Eye (tissue), 1 donor: ENCODE measurements at regions not wholly inside any gene's neighbourhood (a gene's known extent, or its start where the extent isn't known, plus 50 kb on each side); places are given as distances from the start of the nearest gene placed in this dataset.
A peak's percentile ranks its signal among the peaks of the same experiment; 100 is the strongest.
"Not testable (repeated sequence)": the region's sequence is repeated elsewhere in the genome, so short reads cannot be mapped to it uniquely, and the experiment has no call there.

Experiments
- DNase-seq: peaks from one replicate; pipeline ENCODE4 v3.0.0-alpha.2; 2015

DNA sequence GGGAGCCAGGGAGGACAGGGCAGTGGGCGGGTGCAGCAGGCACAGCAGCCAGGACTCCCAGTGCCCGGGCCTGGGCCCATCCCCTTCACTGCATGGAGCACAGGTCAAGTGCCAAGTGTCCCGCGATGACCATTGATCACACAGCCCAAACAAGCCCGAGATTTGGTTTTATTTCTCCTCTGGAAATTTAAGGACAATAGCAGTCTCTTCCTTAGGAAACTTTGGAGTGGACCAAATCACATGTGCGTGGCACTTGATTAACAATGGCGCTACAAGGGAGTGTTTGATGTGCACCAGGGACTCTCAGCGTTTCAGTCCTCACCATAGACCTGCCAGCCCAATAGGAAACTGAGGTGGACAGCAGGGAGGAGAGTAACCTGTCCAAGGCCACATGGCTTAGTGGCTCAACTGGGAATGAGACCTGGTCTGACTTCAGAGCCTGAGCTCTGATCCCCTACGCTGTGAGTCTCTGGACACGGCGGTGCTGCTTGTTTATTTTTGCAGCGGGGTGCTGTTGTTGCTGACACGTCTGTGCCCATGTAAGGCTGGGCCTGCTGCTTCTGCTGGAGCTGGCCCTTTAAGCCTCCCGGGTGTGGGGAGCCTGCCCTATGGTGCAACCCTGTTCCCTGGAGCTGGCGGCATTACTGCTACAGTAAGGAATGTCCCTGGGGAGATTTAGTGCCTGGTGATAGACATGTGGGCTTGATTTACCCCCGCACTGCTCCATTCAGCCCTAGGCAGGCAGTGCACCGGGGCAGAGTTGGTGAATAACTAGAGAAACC, 194.2 kb downstream of the INHBB start:
- DNase-seq, result peak; percentile 43

DNA sequence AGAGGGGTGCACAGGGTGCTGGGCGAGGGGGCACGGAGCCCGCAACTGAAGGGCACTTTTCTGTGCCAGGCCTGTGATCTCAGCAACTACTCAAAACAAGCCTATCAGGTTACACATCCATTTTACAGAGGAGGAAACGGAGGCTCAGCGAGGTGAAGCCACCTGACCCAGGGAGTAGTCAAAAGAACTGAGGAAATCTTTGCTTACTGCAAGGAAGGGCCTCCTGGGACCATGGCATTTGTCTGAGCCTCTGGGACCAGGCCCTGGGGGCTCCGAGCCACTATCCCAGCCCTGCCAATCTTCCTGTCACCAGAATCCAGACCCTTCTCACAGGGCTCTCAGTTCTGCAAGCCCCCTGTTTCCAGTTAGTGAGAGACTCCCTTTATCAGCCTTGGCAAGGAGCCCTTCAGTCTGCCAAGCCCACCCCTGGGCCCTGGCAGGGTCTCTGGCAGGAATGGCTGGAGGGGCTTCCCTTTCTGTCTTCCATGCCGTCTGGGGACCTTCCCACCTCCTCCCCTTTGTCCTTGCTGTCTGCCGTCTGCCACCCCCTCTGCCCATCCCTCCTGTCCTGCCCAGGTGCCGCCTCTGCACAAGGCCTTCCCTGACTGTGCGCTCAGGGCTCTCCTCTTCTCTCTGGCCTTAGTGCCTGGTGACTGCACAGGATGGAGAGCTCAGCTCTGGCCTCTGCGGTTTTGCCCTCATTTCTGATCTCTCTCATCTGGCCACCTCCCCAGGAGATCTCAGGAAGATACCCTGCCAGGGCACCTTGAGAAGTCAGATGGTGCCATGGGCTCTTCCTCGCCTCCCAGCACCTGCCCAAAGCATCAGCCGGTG, 194.7 kb upstream of the GLI2 start:
- DNase-seq, result no peak

DNA sequence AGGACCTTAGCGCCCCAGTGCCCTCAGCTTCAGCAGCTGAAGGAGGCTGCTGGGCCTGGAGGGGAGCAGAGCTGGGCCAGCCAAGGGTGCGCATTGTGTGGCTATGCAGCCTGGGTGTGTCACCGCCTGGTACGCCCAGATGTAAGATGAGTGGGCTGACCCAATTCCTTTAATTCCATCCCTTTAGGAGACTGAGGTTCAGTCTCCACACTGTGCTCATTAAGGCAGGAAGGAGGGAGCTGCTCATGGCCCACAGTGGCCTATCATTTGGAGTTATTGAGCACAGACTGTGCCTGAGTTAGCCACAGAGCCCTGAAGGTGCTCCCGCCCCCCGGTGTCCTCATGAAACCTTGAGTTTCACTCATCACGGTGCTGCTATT, 194.1 kb upstream of the GLI2 start:
- DNase-seq, result no peak

DNA sequence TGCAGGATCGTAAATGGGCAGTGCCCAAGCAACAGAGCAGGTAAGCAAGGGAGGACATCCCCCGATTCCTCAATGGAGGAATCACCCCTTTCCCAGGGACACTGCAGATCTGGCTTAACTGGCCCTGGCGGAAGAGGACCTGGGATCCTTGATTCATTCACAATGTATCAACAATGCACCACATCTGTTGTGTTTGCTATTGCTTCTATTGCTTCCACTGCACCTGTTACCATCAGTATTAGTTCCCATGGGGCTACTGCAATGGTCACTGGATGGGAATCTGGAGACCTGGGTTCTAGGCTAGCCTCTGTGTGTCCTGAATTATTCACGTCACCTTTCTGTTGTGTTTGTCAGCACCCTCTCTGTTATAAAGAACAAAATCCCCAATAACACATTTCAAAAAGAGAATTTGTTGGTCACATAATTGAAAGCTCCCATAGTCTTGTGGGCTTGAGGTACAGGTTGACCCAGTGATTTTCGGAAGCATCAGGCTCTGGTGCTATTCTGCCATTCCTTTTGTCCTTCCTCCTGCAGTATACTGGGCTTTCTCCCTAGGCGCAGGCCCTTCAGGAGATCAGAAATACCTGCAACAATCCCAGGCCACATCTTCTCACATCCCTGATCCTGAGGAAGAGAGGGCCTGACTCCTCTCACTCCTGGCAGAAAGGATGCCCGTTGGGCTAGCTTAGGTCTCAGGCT, 193.5 kb upstream of the GLI2 start:
- no peak for DNase-seq

DNA sequence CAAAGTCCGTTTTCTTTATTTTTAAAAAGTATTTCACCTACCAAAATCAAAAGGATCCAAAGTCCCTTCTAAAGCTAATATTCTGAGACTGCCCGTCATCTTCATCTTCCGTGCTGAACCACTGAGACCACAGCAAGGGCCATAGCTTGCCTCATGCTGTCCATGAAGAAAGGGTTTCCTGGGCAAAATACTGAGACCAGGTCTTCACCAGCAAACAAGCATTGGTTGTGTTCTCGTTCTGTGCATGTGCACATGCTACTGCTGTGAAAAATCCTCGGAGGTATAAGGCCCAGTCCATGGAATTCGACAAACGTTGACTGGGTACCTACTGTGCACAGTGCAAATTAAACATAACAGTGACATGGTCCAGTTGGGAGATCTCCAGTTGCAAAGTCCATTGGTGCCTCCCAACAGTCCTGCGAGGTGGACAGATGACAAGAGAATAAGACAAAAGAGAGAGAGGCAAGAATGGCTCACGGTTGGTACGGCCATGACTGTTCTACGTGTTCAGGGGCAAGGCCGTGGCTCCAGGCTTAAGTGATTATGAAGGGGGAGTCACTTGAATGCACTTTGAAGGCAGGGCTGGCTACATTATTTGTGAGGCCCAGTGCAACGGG, 192.6 kb upstream of the GLI2 start:
- no peak for DNase-seq

DNA sequence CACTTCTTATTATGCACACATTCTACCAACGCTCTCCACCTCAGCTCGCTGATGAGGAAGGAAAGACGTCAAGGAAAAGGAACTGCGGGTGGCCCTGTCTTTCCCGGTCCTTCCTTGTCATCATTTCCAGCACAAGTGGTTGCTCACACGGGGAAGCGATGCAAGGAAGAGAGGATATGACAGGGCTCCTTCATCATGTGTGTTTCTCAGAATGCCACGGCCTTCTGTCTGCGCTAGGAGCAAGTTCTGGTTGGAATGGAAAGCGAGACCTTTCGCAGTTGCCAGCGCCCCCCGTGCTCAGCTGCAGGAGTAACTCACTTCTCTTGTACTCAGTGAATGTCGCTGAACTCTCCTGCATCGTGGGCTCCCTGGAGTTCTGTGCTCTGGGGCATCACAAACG, 191.8 kb upstream of the GLI2 start:
- no peak for DNase-seq

DNA sequence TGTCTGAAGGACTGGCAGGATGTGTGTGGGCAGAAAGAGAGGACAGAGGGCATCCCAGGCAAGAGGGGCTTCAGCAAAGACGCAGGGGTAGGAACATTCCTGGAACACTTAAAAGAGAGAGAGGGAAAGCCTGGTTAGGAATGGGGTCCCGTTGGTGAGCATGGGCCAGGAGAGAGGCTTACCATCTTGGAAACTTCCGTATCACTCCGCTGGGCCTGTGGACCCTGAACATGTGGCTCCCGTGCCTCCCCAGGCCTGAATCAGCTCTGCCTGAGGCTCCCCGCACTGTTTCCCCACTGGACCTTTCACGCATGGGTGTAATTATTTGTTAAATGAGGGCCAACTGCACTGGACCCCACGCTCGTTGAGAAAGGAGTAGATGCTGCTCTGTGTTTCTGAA, 191.1 kb upstream of the GLI2 start:
- DNase-seq, result no peak

DNA sequence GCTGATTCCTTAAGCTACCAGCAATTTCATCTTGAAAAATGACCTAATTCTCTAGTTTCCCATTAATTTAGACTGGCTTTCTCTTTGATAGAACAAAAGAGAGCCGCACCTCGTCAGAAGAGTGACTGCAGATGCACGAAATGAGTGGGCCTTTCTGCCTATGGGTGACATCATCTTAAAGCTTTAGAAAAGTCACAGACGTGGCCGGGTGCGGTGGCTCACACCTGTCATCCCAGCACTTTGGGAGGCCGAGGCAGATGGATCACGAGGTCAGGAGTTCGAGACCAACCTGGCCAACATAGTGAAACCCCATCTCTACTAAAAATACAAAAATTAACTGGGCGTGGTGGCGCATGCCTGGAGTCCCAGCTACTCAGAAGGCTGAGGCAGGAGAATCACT, 190.7 kb upstream of the GLI2 start:
- not testable (repeated sequence) for DNase-seq

DNA sequence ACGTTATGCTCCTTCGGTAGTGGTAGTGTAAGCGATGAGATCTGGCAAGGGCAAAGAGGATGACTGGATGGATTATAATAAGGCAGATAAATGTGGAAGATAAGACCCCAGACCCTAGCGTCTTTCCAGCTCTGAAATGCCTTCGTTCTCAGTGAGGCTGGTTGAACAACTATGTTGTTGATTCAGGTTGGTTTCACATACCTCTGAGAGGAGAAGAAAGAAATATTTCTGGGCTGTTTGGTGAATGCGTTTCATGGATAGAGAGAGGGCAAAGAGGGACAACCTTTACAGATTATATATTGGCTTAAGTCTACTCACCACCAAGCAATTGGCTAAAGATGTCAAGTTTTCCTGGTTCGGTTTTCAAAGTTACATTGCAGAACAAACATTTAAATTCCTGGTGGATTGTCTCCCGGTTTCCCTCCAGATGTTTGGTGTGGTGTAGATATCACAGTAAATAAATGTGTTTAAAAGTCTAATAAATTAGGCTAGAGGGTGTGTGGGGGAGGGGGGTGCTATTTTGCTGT, 190.1 kb upstream of the GLI2 start:
- DNase-seq, result no peak

DNA sequence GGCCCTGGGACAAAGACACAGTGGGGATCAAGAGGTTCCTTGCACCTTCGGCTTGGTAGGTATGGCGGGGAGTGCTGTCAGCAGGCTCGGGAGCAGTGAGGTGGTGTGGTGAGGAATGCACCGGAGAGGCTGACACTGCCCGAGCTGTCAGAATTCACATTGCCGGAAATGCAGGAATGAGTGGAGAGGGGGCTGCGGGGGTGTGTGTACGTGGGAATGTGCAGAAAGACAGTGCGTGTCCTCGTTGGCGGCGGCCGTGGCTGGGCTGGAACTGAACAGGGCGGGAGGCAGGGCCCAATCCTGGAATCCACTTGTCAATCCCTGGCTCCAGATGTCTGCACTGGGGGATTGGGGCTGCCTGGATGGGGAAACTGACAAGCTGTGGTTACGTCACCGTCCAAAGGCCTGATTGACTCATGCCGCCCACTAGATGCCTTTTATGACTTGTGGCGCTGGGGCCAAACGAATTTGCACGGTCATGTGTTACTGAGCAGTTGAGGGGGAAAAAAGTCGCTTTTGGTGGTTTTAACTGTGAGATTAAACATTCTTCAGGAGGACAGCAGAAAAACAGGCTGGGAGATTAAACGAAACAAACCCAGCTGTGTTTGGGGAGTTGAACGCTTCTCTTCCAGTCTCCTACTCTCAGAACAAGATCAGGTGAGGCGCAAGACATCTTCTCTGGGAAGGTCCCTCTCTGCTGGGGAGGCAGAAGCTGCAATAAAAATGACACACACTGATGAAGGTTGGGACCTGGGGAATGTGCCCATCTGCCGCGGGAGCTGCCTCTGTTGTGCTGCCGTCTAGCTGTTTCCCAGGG, 189.4 kb upstream of the GLI2 start:
- peak; percentile 66 for DNase-seq

DNA sequence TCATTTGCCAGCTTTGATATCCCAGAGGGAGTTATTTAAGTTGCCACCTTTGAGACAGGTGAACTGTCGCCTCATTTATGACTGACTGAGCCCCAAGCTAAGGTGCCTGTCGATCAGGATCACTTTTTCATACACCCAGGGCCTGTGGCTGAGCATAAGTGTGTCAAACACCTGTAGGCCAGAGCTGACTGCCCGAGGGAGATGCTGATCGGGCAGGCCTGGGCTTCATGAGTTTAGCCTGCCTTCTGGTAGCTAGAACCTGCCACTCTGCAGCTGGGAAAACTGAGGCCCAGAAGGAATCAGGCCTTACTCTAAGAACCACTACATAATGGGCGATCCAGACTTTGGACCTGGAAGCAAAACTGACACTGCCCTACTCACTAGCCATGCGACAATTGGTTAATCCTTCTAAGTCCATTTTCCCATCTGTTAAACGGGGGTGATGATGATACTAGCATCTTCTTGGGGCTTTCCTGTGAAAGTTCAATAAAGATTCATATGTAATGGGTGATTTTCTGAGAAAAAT, 188.7 kb upstream of the GLI2 start:
- no peak for DNase-seq

DNA sequence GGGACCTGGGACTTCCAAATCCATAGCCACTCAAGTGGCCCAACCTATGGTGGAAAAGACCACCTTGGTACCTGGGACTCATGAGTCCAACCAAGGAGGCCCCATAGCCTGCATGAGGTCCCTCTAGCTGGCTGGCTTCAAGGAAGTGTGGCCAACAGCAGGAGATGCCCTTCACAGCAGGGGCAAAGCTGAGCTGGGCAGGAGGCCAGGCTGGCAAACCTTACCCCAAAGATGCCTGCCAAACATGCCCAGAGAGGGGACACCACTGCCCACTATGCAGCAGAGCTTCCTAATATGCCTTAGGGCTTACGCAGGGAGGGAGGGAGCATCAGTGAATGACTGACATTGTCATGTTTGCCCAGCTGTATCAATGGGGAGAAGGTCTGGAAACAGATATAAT, 188.0 kb upstream of the GLI2 start:
- no peak for DNase-seq

DNA sequence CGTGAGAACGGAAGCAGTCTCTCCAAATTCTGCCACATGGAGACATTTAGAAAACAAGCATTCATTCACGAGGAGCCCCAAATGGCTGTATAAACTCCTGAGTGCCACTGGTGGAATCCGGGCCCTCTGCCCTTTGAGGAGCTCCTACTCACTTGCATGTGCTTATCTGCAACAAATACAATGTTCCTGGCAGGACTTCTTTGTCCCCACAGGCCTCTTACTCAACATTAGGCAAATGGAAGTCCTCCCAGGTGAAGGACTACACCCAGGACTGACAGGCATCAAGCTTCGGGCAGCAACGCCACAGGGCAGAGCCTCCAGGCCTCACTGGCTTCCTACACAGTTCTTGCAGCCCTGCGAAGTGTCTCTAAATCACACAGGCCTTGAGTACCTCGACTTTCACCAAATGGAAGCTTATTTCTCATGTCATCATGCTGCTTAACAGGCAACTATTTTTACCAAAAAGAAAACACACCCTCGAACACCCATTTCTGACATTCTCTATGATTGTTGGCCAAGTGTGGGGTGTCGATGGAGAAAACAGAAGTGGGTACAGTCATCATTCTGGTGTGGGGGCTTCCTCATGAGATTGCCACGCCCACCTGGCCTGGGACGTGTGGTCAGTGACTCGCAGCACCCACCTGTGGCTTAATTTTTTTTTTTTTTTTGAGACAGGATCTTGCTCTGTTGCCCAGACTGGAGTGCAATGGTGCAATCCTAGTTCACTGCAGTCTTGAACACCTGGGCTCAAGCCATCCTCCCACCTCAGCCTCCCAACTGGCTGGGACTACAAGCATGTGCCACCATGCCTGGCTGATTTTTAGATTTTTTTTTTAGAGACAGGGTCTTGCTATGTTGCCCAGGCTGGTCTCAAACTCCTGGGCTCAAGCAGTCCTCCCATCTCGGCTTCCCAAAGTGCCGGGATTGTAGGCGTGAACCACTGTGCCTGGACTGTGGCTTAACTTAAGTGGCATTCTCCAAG, 186.8 kb upstream of the GLI2 start:
- DNase-seq, result no peak

DNA sequence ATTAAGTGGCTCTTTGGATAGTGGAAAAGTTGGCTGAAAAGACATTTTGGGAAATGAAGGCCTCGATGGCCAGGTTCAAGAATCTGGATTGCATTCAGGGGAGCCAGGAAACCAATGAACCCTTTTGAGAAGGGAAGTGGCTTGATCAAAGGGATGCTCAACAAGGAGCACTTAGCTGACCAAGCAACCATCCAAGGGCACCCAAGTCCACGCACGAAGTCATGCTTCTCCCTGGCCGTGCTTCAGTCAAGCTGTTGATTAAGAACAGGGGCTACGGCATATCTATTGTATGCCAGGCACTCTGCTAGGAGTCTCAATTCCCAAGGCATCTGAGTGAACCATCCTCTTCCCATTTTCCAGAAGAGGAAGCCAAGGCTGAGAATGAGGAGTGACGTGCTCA, 185.8 kb upstream of the GLI2 start:
- no peak for DNase-seq

DNA sequence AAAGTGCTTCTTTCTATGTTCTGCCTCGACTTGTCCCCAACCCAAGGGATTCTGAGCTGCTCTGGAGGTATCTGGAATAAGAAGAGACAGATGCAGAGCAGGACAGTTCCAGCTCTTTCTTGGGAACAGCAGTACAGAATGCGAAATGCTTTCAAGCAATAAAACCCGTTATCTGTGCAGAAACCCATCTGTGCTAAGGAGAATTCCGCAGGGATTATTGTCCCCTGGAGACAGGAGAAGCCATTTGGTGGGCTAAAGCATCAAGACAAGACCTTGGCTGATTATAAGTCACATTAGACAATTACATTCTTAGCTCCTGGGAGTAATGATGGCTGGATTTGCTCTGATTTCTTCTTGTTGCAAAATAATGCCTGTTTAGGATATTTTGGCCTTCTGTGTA, 185.4 kb upstream of the GLI2 start:
- no peak for DNase-seq

DNA sequence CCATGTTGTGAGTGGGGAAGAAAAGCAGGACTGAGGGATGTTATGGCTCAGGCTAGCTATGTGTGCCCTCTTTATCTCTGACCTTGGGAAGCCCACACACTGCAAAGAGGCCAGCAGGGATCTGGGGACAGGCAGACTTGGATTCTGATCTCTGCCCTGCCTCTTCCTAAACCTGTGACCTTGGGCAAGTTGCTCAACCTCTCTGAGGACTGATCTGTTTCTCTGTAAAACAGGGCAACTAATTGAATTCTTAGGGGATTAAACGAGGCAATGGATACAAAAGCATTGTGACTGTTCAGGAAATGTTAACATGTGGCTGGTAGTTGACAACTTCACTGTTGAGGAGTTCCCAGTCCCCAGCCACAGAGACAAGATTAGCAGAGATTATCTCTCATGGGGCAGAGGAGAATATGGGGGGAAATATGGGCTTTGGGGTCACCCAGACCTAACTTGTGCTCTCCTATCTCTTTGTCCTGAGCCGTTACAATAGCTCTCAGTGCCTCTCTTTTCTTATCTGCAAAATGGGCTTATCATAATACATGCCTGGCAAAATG, 184.7 kb upstream of the GLI2 start:
- DNase-seq, result no peak

DNA sequence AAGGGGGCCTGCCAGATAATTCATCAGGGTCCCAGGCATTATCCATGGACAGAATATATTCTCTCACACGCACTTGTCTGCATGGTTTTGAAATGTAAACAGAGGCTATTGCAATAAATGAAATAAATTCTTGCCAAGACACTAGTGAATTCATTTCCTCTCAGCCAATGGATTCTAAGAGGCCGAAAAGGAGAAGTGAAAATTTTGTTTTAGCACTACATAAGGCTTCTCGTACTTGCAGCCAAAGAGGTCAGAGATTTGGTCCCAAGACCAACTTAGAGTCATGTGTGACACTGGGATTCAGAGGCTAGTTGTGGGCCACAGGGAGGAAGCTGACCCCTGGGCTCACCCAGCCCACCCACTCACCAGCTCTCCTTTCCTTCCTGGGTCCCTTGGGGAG, 184.1 kb upstream of the GLI2 start:
- no peak for DNase-seq

DNA sequence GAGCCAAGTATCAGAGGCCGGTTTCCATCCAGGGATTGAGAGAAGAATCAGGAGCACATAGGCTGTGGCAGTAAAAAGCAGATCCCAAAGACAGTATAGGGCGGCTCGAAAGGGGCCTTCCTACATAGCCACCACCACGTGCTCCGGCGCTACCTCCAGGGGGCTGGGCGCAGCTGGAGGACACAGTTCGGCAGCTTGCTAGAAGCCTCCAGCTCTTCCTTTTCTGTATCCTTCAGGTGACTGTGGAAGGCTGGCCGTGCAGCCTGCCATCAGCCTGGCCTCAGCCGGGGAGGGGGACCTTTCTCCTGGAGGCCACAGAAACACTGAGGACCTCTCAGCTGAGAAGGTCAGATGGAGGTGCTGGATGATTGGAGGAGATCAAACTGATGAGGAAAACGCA, 183.6 kb upstream of the GLI2 start:
- DNase-seq, result no peak

DNA sequence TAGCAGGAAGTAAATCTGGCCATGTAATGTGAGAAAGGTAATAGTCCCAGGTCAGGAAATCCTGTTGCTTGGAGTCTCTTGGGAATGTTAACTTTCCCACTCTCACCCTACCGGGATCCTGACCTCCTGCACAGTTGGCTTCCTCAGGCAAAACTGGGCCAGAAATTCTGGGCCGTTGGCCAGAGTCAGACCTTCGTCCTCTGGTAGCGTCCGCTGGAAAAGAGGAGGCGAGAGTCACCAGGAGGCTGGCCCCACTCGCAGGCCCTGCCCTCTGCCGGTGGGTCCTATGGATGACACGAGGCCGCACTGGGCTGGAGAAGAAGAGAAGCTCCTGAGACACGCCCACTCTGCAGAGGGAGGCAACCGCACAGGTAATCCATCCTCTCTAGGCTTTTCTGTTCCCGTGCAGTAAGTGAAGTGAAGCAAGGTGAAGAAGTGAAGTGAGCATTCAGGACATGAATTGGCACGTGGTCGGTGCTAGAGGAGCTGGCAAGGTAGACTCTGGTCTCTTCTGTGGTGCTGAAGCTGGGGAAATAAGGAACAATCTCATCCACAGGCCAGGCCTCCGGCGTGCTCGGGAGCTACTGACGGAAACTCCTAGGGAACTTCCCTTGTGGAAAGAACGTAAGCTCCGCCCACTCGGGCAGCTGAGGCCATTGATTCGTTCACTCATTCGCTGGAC, 182.7 kb upstream of the GLI2 start:
- DNase-seq, result peak; percentile 76

DNA sequence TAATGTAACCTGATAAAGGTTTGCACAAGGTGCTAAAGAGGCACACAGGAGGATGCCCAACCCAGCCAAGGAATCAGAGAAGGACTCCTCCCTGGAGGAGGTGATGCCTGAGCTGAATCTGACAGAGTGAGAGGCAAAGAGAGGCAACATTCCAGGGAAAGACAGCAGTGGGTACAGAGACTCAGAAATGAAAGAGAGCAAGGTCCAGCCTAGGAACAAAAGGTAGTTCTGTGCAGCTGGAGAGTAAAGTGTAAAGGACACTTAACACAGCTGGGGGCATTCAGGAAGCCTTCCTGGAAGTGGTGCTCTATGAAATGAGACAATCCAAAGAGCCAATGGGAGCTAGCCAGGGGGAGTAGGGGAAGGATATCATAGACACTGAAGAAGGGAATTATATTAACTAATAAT, 181.0 kb upstream of the GLI2 start:
- DNase-seq, result no peak
